SW 1271 (cell line): ENCODE measurements at regions not wholly inside any gene's neighbourhood (a gene's known extent, or its start where the extent isn't known, plus 50 kb on each side); places are given as distances from the start of the nearest gene placed in this dataset.
"Not testable (repeated sequence)": the region's sequence is repeated elsewhere in the genome, so short reads cannot be mapped to it uniquely, and the experiment has no call there.

ENCODE experiments used
- DNase-seq, 2 experiments: peaks; one replicate each; lab custom pipeline; 2025; lab: John Stamatoyannopoulos, UW

DNA sequence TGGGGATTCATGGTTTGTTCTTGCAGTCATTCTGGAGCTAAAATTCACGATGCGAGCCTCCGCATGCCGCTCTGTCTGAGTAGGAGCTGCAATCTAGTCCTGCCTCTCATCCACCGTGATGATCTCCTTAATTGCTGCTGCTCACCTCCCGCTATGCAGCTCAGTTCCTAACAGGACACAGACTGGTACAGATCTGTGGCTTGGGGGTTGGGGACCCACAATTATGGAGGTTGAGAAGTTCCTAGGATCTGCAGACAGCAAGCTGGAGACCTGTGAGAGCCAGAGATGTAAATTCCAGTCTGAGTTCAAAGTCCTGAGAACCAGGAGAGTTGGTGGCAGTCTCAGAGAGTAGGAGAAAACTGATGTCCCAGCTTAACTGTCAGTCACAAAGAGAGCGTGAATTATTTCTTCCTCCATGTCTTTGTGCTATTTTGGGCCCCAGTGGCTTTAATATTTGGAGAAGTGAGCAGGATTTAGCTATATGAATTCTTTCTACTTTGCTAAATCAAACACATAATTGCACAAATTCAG lies 378.7 kb upstream of the MAN1A1 start:
- DNase-seq: no peak

DNA sequence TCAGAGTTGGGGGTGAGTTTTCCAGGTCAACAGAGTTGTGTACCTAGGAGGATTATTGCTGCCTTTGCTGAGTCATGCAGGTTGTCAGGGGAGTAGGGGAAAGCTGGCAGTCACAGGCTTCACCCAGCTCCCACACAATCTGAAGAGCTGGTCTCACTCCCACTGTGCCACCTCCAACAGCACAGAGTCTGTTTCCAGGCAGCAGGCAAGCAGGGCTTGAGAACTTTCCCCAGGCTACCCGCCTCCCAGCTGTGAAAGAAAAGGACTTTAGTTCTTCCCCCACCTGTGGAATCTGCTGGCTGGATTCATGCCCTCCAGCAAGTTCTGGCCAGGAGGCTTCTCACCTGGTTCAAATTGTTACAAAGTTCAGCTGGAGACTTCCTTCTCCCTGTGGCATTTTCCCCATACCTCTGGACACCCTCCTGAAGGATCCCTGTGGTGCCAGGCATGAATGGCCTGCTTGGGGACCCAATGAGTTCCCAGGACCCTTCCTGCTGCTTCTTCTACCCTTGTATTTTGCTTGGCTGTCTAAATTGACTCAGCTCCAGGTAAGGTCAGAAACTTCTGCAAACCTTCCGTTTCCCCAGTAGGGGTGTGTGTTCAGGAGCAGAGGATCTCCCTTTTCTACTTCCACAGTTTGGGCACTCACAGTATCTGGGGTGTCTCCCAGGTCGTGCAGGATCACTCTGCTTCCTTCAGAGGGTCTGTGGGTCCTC lies 378.1 kb upstream of the MAN1A1 start:
- no peak for DNase-seq

DNA sequence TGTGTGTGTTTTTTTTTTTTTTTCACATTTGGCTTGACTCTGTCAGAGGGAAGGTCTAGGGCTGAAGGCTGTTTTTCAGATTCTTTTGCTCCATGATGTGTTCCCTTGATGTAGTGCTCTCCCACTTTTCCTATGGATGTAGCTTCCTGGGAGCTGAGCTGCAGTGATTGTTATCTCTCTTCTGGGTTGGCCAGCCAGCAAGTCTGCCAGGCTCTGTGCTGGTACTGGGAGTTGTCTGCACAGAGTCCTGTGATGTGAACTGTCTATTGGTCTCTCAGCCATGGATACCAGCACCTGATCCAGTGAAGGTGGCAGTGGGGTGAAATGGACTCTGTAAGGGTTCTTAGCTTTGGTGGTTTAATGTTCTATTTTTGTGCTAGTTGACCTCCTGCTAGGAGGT lies 377.4 kb upstream of the MAN1A1 start:
- DNase-seq: not testable (repeated sequence)

DNA sequence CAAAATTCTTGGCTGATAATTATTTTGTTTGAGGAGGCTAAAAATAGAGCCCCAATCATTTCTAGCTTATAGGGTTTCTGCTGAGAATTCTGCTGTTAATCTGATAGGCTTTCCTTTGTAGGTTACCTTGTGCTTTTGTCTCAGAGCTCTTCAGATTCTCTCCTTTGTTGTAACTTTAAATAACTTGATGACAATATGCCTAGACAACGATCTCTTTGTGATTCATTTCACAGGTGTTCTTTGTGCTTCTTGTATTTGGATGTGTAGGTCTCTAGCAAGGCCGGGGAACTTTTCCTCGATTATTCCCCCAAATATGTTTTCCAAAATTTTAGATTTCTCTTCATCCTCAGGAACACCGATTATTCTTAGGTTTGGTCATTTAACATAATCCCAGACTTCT lies 376.5 kb upstream of the MAN1A1 start:
- DNase-seq: no peak

DNA sequence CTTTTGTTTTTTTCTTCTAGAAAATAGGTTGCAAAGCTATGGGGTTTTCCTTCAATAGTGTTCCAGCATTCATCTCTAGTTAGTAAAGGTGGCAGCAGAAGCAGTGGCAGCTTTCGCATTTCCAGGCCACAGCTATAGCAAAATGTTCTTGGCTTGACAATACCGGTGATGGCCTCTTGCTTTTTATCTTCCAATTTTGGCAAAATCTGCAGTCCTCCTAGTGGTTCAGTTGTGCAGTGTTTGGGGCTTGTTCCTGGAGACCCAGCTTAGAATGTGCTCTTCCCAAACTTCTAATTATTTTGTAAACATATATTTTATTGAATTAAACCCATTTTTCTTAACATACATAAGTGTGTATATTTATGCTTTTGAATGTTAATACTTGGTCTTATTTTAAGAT lies 370.6 kb upstream of the MAN1A1 start:
- no peak for DNase-seq

DNA sequence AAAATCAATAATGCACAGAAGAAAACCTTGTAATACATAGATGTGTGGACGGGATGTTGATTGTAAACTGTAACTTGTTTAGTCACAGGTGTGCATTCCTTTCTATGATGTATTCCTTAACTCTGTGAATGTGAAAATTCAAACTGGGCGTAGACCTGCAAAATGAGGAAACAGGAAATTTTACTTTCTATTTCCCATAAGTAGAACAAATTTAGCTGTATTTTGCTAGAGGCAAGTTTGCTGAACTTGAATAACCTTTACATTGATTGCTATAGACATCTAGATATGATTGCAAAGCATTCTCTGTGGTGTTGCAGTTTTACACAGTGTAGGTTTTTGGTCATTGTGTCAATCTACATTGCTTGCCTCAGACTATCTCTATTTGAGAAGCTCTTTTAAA lies 368.4 kb upstream of the MAN1A1 start:
- no peak for DNase-seq

DNA sequence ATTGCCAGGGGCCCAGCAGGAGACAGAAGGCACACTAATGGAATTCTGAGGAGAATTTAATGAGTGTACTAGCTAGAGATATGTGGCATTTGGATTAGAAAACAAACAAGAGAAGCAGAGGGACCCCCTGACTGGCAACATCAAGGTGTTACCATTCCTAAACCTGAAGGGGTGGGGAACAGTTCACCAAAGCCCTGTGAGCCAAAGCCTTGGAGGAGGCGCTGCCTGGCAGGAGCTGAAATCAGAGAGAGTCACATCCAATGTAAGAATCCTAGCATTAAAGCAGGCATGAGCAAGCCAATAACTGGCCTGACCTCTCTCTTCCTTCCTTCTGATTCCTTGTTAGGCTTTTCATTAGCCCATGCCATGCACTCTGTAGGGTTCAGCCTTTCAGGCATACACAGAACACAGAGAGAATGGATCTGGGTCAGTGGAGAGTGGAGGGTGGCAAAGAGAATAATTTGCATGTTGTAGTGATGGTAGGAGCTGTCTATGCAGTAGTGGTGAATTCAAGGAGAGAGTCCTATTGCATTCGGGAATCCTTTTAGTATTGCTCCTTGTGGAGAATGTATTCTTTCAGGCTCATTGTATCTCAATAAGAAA lies 367.2 kb upstream of the MAN1A1 start:
- DNase-seq: no peak

DNA sequence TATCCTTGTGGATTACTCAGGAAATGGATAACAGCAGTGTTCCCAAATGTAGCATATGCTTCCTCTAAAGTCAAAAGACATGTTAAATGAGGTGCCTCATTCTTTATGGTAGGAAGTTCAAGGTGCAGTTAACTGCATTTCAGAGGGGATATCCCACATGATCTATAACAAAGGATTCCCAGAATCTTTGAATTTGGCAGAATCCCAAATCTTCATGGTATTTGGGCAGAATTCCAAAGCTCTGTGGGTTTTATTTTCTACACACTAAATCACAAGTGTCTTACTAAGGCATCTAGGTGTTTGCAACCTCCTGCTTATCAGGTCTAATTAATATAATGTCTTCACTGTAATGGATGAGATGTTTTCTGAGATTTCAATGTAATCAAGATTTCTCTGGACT lies 364.3 kb upstream of the MAN1A1 start:
- DNase-seq: no peak

DNA sequence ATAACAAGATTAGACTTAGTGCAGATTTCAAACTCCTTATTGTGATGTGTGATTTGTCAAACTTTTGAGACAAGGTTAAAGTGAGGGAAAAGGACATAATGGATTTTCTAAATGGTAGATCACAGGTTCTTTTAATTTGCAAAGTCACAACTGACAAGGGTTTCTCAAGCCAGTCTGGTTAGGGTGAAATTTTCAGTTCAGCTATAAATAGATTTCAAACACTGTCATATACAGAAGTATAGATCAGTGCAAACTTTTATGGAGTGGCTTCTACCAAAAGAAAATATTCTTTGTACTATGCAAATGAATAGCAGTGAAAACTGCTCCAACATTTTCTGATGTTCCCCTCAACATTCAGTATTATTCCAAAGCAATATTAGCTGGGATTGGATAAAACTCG lies 337.1 kb upstream of the MAN1A1 start:
- no peak for DNase-seq

DNA sequence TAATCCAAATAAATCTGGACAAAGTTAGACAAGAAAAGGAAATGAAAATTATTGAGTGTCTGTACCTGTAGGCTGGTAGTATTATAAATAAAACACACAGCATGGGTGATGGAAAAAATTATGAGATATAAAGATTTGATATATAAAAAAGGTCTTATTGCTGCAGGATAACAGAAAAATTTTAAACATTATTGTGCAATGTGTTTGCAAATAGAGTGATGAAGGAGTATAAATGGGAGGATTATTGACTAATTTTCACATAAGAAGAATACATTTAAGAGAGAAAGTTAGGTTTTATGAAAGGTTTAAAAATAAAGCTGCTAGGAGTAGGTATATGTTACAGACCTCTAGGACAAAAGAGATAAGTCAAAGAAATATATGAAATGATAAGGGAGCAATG lies 336.7 kb upstream of the MAN1A1 start:
- DNase-seq: no peak

DNA sequence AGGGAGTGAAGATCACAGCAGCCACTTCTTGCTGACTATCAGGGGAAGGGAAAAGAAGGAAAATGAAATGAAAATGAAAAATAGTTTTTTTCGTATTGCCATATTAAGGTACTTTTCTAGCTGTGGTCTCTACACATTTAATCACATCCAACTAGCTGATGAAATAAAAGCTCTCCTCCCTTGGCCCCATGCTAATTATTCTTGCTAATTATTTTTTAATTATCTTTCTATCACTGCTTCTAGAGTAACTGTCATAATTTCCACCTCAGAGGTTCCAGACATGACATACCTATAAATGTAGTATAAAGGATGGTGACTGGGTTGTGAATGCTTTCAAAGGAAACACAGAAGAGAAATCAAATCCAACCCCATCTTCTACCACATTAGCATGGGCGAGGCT lies 334.1 kb upstream of the MAN1A1 start:
- no peak for DNase-seq

DNA sequence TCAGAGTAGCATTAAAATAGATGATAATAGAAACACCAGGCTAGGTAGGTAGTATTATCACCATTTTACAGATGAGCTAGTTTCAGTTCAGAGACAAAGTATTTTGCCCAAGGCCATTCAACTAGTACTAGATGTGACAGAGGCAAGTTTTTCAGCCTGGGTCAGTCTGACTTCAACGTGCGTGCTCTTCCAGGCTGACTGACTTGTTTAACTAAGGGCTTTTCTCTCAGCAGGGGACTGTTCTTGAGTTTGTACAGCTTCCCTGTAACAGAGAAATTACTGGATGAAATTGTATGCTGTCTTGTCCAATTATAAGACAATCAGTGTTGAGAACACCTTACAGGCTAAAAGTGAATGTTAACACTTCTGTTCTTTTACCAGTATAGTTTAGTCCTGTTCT lies 333.5 kb upstream of the MAN1A1 start:
- DNase-seq: no peak

DNA sequence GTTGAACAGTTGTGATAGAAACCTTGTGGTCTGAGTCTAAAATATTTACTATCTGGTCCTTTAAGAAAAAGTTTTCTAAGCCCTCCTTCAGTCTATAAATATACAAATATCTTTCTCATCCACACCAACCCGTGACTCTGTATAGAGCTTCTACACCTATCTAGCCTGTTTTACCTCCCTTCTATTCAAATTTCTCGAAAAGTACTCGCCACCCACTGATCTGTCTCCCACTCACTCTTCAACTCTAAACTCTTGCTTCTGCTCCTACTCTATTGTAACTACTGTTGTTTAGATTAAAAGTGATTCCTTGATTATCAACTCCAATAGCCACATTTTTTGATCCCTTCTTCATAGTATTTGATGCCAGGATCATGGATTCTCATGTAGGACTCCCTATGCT lies 329.4 kb upstream of the MAN1A1 start:
- no peak for DNase-seq

DNA sequence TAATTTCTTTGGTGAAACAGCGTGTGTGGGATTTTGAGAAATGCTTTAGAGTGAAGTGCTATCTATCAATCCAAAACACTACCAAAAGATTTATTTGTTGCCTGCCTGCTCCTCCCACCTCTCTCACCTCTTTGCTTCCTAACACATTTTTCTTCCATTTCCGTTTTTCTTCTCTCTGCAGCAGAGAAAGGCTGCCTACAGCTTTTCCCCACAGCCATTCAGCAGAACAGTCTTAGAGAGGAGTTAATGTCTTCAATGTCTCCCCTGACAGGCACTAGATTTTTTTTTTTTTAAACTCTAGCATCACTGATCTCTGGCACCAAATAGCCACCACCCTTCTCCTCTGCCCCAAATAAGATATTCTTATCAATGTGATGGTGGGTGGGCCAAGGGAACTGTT lies 327.8 kb upstream of the MAN1A1 start:
- no peak for DNase-seq

DNA sequence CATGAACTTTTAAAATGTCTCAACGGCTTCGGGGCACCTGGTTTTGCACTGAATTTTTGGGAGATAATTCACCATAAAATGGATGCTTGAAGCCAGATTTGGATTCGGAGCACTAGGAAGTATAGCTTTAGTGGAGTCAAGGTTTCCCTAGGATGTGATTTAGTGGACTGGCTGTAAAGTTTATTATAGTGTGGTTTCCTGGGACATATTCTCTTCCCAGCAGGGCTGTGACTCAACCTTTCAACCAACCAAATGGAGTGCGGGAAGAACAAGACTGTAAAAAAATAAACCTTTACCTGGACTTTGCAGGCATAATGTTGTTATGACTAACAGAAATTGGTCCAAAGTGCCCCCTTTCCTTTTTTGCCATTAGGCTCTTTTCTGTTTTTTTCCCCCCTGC lies 327.4 kb upstream of the MAN1A1 start:
- DNase-seq: no peak

DNA sequence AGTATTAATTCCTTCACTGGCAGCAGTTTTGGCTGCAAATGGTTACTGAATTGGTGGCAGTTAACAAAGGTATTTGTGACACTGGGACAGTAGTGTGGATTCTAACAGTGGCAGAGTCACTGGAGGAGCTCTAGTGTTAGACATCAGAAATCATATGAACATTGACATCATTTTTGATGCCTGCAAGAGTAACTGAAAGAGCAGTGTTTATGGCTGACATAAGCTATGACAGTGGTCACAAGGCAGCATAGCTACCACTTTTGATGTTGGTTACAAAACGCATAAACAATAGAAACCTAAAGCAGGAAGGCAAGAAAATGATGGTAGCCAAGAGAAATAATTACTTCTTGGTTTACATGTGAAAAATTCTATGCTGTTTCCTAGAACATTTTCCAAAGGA lies 326.7 kb upstream of the MAN1A1 start:
- no peak for DNase-seq

DNA sequence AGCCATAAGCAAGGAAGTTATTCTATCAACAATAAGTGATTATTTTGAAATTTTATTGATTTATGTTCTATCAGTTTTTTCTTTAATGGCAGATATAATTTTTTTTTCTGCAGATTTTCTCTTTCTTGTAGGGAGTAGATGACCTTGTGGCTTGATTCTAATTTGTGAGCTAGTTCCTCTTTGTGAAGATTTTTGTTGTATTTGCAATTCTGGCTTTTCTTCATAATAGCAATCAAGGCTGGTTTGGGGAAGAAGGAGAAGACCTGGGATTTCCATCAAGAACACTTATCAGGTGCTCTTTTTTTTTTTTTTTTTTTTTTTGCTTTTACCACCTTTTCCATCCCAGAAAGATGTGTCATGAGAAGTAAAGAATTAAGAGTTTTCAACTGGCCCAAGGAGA lies 324.2 kb upstream of the MAN1A1 start:
- DNase-seq: no peak

DNA sequence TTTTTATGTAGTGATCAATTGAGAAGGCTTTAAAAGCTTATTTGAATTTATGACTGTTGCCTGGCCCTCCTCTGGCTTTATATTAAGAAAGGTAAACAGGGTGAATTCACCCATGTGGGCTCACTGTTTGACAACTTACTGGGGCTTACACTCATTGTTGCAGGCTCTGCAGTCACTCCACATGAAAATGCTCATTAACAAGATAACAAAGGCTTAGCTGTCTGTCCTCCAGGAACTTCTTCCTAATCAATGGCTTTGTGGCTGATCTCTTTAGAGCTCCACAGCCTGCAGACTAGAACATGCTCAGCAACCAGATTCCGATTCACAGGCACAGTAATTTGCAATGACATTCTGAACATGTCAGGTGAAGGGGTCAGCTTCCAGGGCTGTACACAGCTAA lies 323.2 kb upstream of the MAN1A1 start:
- DNase-seq: no peak

DNA sequence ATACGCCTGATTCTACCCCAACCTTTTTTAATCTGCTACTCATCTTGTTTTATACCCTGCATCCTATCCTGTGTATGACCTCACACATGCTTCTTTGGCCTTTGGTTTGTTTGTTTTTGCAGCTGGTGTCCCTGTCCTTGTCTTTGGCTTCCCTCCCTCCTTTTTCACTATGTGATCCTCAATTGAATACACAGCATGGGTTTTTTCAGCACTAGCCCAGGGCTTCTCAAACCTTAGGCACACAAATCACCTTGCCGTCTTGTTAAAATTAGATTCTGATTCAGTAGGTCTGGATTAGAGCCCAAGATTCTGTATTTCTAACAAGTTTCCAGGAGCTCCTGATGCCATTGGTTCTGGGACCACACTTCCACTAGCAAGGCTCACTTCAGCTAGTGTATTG lies 321.5 kb upstream of the MAN1A1 start:
- no peak for DNase-seq

DNA sequence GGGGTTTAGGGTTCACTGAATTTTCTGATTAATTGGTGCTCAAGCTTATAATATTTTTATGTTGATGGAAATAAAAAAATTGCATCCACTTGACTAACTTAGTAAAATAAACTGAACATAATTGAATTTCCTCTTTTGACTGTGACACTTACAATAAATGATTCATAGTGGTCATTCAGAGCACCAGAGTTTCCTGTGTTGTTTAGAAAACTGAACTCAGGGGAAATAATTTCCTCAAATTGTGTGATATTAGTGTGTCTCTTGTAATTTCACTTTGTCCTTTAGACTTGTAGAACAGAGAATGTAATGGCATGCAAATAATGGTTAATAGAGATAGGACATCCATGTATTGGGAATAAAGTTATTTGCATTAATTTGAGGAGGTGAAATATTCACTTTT lies 319.7 kb upstream of the MAN1A1 start:
- DNase-seq: no peak

DNA sequence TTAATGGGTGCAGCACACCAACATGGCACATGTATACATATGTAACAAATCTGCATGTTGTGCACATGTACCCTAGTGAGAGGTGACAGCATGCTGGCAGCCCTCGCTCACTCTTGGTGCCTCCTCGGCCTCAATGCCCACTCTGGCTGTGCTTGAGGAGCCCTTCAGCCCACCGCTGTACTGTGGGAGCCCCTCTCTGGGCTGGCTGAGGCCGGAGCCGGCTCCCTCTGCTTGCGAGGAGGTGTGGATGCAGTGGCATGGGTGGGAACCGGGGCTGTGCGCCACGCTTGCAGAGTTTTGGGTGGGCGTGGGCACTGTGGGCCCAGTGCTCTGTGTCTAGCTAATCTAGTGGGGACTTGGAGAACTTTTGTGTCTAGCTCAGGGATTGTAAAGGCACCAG lies 315.9 kb upstream of the MAN1A1 start:
- not testable (repeated sequence) for DNase-seq

DNA sequence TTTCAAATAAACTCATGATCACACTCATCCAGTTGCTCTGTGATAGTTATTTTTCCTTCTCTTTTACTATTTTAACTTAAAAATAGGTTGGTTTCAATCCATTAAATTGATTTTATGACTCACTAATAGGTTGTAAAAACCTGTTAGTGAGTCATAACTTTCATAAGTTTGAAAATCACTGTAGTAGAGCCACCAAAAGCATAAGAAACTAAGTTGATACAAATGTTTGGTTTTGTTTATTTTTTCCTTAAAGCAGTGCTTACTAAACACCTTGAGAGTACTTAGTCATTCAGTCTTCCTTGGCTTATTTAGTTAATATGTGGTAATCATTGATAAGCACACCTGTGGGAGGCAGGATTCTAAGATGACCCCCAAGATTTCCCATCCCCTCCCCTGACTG lies 312.1 kb upstream of the MAN1A1 start:
- DNase-seq: no peak

DNA sequence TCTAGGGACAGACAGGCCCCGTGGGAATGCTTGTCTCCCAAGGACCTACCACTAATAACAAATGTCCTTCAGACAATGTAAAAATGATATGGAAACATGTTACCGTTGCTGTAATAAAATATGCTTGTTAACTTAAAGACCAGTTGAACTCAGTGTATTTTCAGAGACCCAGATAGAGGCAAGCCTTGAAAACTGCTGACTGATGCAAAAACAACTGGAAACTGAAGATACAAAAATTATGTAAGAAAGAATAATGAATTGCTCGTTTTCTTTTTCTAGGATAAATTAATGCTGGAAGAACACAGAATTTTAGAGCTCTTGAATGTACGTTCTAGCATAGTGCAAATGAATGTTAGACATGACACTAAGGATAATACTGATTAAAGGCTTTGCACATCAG lies 311.5 kb upstream of the MAN1A1 start:
- no peak for DNase-seq

DNA sequence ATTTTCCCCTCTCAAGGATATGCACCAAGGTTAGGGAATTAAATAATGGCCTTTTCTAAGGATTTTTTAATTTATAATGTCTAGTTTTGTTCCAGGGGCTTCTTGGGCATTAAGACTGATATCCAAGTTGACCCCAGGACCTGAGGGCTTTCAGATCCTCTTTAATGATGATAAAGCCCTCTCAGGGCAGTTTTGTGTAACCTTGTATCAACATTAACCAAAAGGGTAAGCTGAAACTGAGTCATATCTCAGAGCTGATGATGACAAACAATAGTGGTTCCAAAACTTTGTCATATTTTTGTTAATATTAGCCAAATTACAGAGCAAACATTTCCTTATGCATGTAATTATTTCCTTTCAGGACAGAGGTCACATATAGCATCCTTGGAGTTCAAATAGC lies 309.4 kb upstream of the MAN1A1 start:
- no peak for DNase-seq
